NCI-H128 (cell line): ENCODE measurements at regions not wholly inside any gene's neighbourhood (a gene's known extent, or its start where the extent isn't known, plus 50 kb on each side); places are given as distances from the start of the nearest gene placed in this dataset.

Source experiments
- DNase-seq: peaks from one replicate; lab custom pipeline; 2025; ENCODE audit not compliant: unreplicated experiment; lab: John Stamatoyannopoulos, UW

DNA sequence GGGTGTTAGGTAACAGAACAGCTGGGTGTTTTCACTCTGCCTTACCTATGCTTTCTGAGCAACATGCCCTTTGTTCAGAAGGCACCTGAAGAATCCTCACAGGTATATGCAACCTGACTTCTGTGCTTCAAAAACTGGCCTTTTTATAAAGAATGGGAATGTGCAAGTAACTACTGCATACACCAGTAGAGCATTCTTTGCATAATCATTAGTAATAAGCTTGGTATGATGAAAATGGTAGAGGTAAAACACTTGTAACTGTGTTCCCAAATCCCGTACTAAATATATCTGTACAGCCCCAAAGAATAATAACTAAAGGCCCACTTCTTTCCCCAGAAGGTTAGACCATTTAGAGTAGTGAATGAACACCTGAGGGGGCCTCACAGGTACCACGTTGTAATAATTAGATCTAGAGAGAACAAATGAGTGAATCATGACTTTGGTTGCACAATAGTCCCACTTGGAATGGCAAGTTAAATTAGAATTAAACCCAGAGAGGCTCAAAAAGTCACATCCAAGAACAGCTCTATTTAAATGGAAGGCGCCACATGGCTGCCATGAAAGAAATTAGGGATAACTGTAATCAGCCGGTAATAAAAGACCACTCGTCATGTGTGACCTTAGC is 413.9 kb downstream of the KLF12 start:
- DNase-seq = no peak

DNA sequence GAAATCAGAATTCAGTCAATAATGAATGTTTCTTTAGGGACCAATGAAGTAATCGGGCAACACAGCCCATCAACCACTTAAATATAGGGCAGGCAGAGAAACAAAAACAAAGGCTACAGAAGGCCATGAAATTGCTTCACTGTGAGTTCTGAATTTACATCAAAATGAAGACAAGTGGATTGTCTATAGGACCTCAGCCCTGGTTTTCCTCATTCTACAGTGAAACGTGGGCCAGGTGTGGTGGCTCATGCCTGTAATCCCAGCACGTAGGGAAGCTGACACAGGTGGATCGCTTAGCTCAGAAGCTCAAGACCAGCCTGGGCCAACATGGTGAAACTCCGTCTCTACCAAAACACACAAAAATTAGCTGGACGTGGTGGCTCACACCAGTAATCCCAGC is 416.0 kb downstream of the KLF12 start:
- DNase-seq = no peak

DNA sequence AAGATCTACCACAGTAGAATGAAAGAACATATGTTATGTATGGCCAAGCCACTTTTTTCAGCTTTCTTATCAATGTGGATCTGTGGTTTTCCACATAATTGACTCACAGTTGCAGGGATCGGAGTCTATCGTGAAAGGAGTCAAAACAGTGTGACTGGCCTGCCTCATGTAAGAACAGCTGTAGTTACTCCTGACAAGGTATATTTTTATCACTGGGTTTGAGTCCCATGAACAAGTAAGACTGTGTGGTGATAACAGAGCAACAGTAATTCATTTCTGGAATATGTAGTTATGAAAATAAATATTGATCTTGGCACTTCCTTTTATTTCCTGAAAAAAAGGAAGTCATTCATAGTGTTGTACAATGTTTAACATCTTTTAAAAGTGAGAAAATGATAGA is 416.6 kb downstream of the KLF12 start:
- no peak for DNase-seq

DNA sequence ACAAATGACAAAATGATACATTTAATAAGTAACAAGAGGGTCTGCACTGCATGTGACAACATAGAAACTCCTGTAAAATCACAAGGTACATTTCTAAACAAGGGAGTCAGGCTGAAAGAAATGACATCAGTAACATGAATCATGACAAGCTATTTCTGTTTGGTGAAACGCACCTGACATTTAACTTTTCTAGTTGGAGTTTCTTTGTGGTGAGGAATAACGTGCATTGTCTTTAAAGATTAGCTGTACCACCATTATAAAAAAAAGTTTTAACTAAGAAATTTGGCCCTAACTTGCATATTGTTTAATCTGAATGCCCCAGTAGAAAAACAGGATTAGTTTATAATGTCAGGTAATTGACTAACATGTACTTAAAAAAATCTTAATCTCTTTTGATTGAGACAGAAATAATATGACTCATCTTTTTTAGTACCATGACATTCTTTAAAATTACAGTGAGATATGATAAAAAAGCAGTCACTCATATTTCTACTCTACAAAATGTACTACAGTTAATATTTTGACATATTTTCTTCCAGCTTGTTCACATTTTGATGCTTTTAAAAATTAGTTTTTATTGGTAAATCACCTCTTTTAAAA is 418.2 kb downstream of the KLF12 start:
- no peak for DNase-seq

DNA sequence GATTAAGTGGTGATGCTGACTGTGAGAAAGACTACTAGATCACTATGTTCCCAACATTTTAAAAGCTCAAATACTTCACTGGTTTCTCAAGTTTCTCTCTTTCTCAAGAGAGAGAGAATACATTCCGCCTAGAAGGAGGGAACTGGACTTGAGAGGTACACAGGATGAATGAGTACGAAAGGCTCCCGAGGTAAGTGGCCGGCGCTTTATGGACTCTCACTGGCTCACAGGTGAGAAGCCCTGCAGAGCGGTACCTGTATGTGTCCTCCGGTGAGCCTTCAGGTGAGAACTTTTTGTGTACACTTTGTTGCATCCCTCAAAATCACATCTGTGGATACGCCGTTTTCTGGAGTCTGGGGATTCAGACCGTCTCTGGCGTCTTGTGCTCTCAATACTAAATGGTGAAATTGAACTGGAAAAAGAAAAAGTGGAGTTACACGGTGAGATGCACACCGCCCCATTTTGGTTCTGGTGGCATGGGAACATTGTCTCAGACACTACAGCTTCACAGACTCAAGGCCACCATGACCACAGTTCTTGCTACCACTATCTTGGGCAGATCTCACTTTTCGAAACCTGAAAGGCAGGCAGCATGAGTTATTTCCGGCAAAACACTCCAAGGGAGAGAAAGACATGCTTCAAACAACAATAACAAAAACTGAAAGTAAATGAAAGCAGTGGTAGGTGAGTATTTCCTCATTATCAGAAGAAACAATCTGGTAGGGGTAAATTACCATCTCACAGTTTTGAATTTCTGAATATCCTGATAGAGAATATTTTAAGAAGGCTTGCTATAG is 418.9 kb downstream of the KLF12 start:
- DNase-seq = no peak

DNA sequence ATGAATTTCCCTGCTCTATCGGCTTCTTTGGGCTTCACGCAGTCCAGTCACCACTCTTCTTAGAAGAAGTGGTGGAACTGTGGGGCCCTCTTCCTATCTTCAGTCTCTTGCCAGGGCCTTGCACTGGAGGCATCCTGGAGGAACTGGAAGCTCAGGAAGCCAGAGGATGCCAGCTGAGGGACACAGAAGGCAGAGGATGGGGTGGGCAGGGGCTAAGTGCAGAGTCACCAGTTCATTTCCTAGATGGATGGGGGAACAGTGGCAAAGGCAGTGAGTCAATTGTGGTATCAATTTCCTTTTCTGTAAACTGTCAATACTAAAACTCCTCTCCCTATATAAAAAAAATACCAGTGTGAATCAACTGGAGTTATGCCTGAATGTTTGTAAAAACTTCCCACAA is 419.7 kb downstream of the KLF12 start:
- DNase-seq = no peak

DNA sequence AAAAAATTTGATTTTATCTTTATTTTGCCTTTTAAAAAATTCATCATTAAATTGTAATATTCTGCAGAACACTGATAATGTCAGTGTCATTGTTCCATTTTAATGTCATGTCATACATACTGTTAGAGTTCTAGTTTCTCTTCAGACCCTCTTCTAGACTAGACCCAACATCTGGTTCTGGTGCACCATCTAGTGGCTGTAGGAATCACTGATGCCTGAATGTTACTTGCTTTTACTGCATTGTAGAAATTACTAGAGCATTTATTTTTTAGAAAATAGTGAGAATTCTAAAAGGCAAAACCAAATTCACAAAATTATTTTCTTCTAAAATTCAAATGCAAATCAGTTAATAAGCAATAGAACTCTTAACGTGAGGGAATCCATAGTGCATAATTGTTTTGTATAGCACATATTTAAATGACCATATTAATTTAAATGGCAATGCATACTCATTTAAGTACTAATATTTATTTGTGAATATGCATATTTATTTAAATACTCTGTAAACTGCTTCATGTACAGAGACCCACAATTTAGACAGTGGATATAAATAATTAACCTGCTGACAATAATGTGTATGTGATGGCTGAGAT is 425.7 kb downstream of the KLF12 start:
- peak; percentile 34 for DNase-seq

DNA sequence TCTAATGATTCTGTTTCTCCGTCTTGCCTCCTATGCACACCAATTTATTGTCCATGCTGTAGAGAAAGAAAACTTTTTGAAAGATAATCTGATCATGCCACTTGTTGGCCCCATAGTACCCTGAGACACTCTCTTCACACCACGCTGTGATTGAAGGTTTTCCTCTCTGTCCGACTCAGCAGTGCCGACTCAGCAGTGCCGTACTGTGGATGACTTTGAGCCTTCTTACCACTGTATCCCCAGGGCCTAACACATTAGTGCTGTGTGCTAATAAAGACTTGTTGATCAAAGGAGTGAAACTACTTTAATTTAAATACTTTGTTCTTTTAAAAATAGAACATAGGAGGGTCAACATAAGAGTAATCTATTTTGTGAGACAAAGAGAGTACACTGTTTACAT is 429.6 kb downstream of the KLF12 start:
- no peak for DNase-seq

DNA sequence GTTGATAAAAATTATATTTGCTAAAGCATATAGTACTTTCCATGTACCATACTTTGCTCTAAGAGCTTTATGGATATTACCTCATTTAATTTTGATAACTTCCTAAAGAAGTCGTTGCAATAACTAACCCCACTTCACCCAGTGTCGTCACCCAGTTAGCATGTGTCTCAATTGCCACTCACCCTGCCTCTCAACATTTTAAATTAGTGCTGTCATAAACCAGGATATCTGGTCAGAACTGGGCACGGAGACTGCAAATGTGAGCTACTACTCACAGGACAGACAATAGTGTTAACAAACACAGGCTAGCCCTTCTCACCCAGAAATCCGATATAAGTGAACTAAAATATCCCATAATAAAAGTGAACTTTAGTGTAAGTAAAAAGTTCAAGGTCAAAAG is 430.6 kb downstream of the KLF12 start:
- no peak for DNase-seq

DNA sequence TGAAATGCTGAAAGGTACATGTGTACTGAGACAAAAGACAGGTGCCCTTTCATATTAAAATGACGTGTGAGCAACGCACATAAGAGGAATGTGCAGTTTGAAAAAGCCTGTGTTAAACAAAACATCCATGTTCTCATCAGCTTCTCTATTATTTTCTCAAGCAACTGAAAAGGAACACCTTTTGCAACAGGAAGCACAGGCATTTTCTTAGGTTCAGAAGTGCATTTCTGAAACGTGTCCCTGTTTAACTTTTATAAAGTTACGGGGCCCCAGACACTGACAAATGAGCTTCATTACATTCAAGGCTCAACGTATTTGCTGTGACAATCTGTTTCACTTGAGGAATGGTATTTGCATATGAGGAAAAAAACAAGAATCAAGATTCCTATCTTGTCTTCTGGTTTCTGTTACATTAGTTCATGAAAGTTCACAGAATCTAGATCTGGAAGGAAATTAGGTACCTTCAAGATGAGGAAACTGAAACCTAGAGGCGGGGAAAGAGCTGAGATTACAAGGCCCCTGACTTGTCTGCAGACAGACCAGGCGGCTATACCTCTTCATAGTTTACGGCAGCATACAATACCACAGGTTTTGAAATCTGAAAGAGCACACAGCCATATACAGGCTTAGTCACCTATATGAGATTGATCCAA is 431.7 kb downstream of the KLF12 start:
- no peak for DNase-seq

DNA sequence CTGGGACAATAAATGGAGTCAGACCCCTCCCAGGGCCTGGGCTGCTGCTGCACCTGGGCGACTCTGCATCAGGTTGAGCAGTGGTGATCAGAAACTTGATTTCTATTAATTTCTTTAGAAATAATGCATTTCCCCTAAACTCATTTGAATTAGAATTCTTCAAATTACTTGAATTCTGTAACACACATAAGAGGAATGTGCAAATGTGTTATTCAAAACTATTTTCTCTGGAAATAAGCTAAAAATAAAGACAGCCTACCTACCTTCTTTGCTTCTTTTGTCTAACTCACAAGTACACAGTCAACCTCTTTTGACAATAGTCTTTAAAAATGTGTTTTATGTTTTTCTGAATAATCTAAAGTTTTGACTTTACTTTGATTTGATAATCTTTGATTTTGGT is 433.0 kb downstream of the KLF12 start:
- DNase-seq = no peak

DNA sequence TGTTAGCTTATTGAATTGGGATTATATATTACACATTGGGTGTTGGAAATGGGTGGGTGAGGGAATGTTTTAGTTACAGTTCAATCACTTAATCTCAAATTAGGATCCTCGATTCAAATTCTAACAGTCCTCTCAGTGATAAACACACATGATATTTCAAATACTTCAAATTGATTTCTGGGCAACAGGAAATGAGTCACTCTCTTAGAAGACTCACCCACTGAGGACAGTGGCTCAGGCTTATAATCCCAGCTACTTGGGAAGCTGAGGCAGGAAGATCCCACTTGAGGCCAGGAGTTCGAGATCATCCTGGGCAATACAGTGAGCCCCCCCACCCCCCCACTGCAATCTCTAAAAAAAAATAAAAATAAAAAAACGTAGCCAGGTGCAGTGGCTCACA is 435.3 kb downstream of the KLF12 start:
- no peak for DNase-seq

DNA sequence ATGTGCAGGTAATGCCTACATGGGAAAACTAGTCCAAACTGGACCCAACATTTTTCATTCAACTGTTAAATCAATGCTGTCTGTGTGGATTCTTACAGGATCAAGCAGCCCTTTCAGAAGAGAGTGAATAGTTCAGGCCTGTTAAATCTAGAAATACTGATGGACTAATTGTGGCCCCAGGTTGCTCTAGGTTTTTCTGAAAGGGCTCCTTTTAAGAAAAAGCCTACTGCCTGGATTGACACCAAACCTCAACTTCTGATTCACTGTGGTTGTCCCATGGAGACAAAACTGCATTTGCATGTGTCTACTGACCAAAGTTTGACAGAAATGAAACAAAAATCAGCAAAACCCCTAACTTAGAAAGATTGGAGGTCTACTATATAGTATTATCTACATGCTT is 437.0 kb downstream of the KLF12 start:
- DNase-seq = no peak

DNA sequence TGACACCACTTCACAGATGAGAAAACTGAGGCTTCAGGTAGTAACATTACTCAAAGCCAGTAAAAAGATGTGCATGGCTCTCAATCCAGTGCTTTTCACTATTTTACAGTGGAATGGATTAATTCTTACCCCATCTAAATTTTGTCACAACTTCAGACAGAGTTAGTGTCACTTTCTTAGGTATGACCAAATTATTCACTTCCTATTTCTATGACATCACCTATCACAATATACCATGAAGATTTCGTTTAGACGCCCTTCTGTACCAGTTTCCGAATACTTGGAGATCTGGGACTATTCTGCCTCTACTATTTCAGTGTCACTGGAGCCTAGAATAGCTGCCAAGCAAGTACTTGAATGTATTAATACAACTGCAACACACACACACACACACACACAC is 437.5 kb downstream of the KLF12 start:
- no peak for DNase-seq

DNA sequence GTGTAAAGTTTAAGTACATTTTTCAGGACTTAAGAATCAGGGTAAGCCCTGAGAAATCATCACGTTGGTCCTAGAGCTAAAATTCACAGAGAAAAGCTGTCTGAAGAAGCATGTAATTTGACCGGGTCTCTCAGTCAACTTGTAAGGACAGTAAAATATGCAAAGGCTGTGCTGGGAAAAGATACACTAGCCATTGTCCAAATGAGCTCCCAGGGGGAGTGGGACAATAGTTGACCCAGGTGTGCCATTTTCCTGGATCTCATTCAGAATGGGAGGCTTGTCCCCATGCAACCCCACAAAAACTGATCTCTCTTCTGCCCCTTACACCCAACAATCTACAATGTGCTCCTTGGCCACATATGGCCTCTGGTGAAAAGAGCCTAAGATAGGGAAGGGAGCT is 437.9 kb downstream of the KLF12 start:
- no peak for DNase-seq

DNA sequence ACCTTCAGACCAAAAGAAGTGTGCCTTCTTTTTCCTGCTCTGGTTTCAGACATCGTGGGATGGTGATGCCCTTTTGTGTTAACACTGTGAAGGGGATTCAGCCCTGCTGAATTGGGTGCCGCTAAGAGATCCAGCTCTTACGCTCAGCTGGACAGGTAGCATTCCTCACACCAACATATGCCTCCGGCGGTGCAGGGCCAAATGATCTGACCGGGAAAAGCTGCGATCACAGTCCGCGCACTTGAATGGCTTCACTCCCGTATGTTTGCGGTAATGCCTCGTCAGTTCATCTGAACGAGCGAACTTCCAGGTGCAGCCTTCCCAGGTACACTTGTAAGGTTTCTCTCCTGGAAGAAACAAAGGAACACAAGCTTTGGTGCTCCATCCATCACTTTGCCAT is 438.9 kb downstream of the KLF12 start:
- DNase-seq = no peak

DNA sequence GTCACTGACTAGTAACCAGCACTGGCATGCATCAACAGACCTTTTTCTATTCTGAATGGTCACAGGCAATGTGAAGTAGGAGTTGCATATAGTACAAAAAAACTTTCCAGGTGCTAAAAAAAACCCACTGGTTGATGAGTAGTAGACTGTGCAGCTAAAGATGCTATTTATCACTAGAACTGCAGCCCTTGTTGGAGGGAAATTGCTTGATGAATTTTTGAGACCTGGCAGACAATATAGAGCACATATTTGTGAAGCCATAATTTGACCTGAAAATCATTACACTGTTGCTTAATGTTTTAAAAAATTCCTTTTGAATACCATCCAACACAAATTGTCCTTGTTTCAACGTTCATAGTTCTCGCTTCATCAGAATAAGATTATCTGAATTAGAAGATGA is 441.0 kb downstream of the KLF12 start:
- DNase-seq = no peak

DNA sequence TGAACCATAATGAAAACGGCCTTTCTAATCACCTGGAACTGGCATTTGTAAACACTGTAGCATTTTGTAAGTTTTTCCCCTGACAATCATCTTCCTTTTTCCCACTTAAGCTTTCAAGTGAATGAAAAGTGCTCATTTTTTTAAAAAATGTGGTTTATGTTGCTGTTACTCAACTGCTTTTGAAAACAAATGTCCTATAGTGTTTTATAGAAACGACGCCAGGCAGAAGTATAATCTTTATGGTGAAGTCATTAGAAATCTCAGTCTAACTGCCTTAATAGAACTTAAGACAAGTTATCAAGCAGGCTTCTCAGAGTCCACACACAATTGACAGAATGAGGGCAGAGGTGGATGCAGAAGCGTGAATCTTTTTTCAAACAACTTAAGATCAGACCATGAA is 442.3 kb downstream of the KLF12 start:
- DNase-seq = no peak

DNA sequence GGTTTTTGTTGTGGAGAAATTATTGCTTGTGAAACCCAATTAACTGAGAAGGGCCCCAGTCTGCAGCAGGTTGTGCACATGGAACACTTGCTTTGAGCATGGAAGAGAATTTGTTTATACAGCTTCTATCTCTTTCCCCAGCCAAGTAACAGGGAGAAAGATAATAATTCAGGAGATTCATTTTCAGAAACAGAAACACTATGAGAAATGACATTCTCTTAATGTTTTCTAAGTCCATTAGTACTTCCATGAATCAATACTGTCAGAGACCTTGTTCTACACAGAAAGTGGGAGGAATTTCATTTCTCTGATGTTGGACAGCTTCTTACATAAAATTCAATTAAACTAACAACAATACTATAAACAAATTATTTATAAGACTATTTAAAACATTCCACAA is 446.3 kb downstream of the KLF12 start:
- DNase-seq = no peak

DNA sequence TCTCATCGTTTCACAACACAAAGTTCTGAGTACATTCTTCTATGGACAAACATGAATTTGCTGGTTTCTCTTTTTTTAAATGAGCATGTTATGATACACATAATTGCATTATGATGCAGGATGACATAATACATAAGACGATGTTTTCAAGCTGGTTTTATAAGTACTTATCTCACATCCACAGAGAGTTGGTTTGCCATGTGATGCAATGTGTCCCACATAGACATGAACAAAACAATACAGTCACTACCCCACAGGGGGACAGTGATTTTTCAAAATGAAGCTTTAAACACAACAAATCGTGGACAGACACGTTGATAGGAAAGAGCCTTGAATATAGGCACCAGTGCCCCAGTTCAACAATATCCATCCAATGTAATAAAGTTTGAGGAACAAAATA is 447.1 kb downstream of the KLF12 start:
- no peak for DNase-seq

DNA sequence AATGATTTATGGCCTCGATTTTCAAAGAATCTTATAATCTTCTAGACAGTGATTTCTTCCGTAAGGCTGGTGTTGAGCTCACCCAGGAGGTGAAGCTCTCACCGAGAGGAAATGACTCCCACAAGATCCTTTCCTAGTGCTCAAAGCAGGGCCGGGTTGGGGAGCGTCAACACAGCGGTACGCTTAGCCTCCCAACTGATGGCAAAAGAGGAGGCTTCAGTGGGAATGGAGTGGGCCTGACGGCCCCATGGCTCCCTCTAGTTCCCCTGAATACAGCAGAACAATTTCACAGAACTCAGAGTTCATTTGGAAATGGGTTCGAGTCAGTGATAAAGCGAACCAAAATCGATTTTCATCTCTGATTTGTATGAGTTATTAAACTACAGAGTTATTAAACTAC is 449.5 kb downstream of the KLF12 start:
- no peak for DNase-seq

DNA sequence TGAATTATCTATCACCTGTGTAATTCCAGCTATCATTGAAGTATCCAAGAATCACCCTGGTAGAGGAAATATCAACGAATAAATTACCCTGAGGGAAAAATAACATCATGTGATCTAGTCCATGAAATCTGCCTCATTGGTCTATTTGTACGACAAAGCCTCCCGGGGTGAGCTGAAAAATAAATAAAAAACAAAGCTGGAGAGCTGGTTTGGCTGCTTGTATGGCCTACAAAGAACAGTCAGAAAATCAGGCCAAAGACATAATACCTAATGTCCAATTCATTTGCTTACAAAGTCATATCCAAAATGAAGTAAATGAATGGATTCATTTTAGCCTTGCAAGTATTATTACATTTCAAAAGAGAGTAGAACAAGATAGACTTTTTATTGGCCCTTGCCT is 449.9 kb downstream of the KLF12 start:
- DNase-seq = no peak
